H1 (cell line): ENCODE measurements at regions not wholly inside any gene's neighbourhood (a gene's known extent, or its start where the extent isn't known, plus 50 kb on each side); places are given as distances from the start of the nearest gene placed in this dataset.

Experiments
- BACH1 ChIP-seq: IDR thresholded peaks from 2 replicates; pipeline ENCODE4 v1.6.1; 2012; ENCODE audit warnings: low read length, improper control_type of control experiment
- EP300 ChIP-seq, 2 experiments: IDR thresholded peaks; 1 replicate in 1 of 2; 2 replicates in 1 of 2; pipeline ENCODE4 v1.6.1; 2011 to 2012; ENCODE audit warnings: low read depth in 2 of 2, low read length in 2 of 2, mild to moderate bottlenecking in 2 of 2, borderline replicate concordance in 1 of 2, inconsistent platforms in 1 of 2, moderate library complexity in 1 of 2
- GTF2F1 ChIP-seq: IDR thresholded peaks from 2 replicates; pipeline ENCODE4 v1.6.1; 2012; ENCODE audit warnings: low read depth, low read length, improper control_type of control experiment, borderline replicate concordance
- HDAC2 ChIP-seq, 2 experiments: fragments of 300-600 bp in 1 of 2; sonication (generic) in 1 of 2; IDR thresholded peaks; 2 replicates each; pipeline ENCODE4 v1.6.1; 2011 to 2012; ENCODE audit warnings: low read depth in 2 of 2, low read length in 2 of 2, mild to moderate bottlenecking in 2 of 2, moderate library complexity in 2 of 2, borderline replicate concordance in 1 of 2, inconsistent platforms in 1 of 2

DNA sequence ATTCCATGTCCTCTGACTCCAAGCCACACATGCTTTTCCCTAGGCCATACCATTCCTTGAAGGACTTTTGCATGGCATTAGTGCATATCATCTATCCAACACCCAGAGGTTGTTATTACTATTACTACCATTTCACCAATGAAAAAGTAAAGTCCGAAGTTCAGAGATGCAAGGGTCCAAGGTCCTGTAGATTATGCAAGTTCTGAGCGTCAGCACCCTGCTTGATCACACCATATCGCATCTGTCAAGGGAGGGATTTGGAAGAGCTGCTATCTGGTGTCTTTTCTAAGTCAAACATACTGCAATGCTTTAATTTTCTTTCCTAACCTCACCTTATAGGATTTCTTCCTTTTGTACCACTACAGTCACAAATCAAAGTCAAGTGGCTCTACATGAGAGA, 214.7 kb upstream of the CADM1 start (continued):
- TF ChIP-seq EP300 (IDR thresholded peaks at IDR 0.05; ENCODE audit: borderline replicate concordance in 1 of 2, low read depth in 2 of 2, low read length in 2 of 2) (no peak), GTF2F1 (no peak), HDAC2 (IDR thresholded peaks at IDR 0.05; ENCODE audit: borderline replicate concordance in 1 of 2, low read depth in 2 of 2, low read length in 2 of 2) (no peak), BACH1 (no peak)
